ENCODE measurements at regions not wholly inside any gene's neighbourhood (a gene's known extent, or its start where the extent isn't known, plus 50 kb on each side); places are given as distances from the start of the nearest gene placed in this dataset.
"Not testable (repeated sequence)": the region's sequence is repeated elsewhere in the genome, so short reads cannot be mapped to it uniquely, and the experiment has no call there.

DNA sequence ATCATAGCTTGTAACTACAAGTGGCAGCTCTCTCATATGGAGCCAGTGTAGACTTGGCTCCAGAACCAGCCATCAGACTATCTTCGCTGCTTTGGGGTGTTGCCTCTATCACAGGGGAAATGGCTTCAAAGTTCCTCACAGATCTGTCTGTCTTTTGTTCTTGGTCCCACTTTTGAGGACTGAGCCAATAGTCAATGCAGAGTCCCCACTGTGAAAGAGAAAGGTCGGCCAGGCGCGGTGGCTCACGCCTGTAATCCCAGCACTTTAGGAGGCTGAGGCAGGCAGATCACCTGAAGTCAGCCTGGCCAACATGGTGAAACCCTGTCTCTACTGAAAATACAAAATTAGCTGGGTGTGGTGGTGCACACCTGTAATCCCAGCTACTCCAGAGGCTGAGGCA, 86.9 kb upstream of the FZD7 start:
- ATAC-seq; DNase-seq; H3K4me1 Mint-ChIP-seq; H3K36me3 Mint-ChIP-seq (ENCODE audit: low read depth); H3K9me3 Mint-ChIP-seq; H3K27me3 Mint-ChIP-seq; H3K4me3 Mint-ChIP-seq; H3K27ac Mint-ChIP-seq: not testable (repeated sequence)

DNA sequence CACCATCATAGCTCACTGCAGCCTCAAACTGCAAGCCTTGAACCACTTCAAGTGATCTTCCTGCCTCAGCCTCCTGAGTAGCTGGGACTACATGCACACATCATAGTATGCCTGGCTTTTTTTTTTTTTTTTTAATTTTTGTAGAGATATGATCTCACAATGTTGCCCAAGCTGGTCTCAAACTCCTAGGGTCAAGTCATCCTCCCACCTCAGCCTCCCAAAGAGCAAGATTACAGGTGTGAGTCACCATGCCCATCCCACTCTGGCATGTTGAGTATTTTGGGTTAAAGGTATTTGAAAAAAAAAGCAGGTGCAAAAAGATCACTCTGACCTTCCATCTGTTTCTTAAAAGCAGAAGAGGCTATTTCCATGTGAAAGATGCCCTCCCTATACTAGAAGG, 86.4 kb upstream of the FZD7 start:
- Mint-ChIP-seq H3K9me3 (no peaks in the 10 kb centered on the region), H3K27ac (no peak overlapping the region), H3K27me3 (peaks cover 3% of the 10 kb centered on the region), H3K4me3 (no peak overlapping the region), H3K36me3 (ENCODE audit: low read depth) (no peaks in the 10 kb centered on the region), H3K4me1 (no peaks in the 10 kb centered on the region)
- no peak for ATAC-seq
- no peak for DNase-seq

DNA sequence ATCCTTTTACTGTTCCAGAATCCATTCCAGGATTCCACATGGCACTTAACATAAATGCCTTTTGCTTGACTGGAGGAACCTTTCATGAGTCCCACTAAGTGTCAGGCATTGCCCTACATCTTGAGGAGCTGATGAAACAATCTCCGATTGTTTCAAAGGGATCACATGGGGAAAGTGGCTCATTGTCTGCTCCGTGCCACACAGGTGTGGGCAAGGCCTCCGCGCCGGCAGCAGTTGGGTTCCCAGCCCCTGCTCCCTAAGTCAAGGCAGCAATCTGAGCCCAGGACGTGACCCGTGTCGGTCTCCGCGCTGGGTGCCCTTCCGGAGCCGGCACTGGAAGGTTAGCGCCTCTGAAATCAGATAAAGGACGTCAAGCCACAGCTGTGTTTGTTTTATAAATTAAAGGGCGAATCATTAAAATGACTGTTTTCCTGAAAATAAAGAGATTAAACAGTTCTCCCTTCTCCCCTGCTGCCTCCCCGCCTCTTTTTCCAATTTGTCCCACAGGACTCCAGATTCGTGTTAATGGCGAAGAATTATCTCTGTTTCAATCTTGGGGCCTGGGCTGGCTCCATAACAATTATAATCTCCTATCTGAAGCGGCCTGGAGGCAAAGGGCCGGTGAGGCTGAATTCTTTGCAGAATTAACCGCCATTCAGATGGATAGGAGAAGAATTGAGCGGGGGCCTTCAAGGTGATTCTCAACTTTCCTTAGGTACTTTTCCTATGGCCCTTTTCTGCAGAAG, 84.3 kb upstream of the FZD7 start:
- Mint-ChIP-seq H3K27me3 (peaks cover 3% of the 10 kb centered on the region), H3K27ac (no peak overlapping the region), H3K4me3 (no peak overlapping the region), H3K36me3 (ENCODE audit: low read depth) (no peaks in the 10 kb centered on the region), H3K4me1 (no peaks in the 10 kb centered on the region), H3K9me3 (no peaks in the 10 kb centered on the region)
- ATAC-seq (no peak), DNase-seq (no peak)

DNA sequence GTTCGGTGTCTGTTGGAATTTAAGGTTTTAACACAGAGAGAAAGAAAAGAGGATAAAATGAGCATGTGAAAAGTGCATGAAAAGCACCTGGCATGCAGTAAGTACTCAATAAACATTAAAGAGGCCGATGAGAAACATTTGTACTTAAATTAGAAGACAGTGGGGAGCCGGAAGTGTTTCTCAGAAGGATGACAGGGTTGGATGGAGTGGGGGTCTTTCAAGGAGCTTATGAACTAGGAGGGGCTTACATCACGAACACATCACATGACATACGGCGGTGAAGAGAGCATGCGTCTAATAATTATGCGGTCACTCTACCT, 83.8 kb upstream of the FZD7 start:
- Mint-ChIP-seq H3K4me3 (no peak overlapping the region), H3K27me3 (peaks cover 5% of the 10 kb centered on the region), H3K36me3 (ENCODE audit: low read depth) (no peaks in the 10 kb centered on the region), H3K27ac (no peak overlapping the region), H3K4me1 (no peaks in the 10 kb centered on the region), H3K9me3 (no peaks in the 10 kb centered on the region)
- DNase-seq: no peak
- no peak for ATAC-seq

DNA sequence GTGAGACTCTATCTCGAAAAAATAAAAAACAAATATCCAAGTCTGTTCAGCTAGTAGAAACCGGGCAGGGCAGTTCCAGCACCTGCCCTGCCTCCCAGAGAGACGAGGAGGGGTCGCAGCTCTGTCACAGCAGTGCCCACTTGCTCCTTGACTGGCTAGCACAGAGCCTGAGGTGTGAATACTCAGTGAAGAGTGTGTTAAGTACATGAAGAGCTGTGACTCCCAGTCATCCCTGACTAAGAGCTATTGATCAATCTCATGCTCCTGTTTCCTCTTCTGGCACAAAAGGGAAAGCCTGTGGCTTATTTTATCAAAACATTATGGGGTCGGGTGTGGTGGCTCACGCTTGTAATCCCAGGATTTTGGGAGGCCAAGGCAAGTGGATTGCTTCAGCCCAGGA, 83.0 kb upstream of the FZD7 start:
- no peak overlapping the region for H3K4me3 Mint-ChIP-seq
- no peaks in the 10 kb centered on the region for H3K9me3 Mint-ChIP-seq
- no peak for DNase-seq
- ATAC-seq: no peak
- H3K27me3 Mint-ChIP-seq: peaks cover 8% of the 10 kb centered on the region
- H3K4me1 Mint-ChIP-seq: no peaks in the 10 kb centered on the region
- no peak overlapping the region for H3K27ac Mint-ChIP-seq
- H3K36me3 Mint-ChIP-seq (ENCODE audit: low read depth): no peaks in the 10 kb centered on the region

DNA sequence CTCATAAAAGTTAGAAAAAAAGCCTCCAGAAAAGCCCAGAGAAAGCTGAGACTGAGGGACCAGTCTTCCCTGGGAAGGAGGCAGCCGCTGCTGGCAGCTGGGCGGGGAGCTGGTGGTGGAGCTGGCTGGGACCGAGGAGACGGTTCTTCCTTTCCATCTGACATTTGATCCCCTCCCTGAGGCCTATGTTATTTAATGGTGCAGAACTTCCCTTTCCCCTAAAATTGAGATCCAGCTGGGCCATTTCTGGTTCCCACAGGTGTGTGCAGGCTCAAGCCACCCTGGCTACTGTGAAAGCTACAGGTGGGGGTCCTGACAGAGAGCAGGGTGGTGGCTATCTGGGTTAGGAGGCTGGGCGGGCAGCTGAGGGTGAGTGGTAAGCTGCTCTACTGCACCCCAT, 81.5 kb upstream of the FZD7 start:
- no peak for ATAC-seq
- H3K4me1 Mint-ChIP-seq: no peaks in the 10 kb centered on the region
- no peak for DNase-seq
- no peaks in the 10 kb centered on the region for H3K9me3 Mint-ChIP-seq
- peaks cover 11% of the 10 kb centered on the region for H3K27me3 Mint-ChIP-seq
- H3K4me3 Mint-ChIP-seq: no peak overlapping the region
- no peak overlapping the region for H3K27ac Mint-ChIP-seq
- no peaks in the 10 kb centered on the region for H3K36me3 Mint-ChIP-seq (ENCODE audit: low read depth)

DNA sequence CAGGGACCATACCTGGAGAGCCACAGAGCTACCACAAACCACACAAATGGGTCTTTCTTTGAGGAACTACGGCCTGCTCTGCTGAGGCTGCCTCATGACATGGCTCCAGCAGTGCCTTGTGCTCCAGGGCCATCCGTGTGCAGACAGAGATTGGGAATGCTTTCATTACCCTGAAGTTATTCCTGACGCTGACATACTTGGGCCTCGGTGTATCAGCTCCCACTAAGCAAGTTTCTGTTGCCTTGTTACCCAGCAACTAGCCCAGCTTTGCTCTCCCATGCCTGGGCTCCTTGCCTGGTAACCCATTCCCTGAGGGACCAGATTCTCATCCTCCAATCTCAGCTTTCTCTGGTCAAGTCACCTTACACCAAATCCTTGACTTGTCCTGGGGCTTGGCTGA, 80.3 kb upstream of the FZD7 start:
- DNase-seq (no peak), ATAC-seq (no peak)
- Mint-ChIP-seq H3K36me3 (ENCODE audit: low read depth) (no peaks in the 10 kb centered on the region), H3K27me3 (peaks cover 8% of the 10 kb centered on the region), H3K4me1 (no peaks in the 10 kb centered on the region), H3K4me3 (no peak overlapping the region), H3K9me3 (no peaks in the 10 kb centered on the region), H3K27ac (no peak overlapping the region)

DNA sequence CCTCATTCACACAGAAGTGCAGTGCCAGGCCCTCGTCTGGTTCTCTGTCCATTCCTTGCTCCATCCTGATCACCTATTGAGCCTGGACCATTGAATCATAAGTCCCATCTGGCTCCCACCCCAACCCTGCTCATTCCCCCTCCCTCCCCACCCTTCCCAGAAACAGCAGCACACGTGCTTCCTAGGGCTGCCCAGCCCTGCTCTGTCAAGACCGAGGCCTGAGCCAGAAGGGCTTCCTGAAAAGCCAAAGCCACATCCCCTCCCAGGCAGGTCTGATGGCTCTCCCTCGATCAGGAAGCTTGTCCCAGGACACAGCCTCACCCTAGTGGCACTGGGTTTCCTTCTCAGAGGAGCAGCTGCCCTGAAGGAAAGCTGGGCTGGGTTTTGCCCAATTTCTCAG, 79.8 kb upstream of the FZD7 start:
- Mint-ChIP-seq H3K27ac (no peak overlapping the region), H3K9me3 (no peaks in the 10 kb centered on the region), H3K27me3 (peaks cover 8% of the 10 kb centered on the region), H3K4me1 (no peaks in the 10 kb centered on the region), H3K36me3 (ENCODE audit: low read depth) (no peaks in the 10 kb centered on the region), H3K4me3 (no peak overlapping the region)
- ATAC-seq (no peak), DNase-seq (no peak)

DNA sequence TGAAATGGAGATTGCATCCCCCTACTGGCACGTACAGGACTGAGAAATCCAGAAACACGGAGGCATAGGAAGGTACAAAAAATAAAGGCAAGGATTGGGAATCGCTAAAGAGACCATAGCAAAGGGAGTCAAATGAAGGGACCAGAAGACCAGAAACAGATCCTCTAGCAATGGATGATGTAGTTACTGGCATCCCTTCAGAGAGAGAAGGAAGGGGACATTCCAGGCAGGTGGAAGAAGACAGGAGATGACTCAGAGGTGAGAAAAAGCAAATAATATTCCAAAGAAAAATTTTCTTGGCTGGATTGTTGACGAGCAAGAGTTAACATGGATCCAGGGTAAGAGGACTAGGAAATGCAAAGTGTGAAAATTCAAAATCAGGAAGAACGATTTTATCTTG, 78.4 kb upstream of the FZD7 start:
- Mint-ChIP-seq H3K27ac (no peak overlapping the region), H3K4me1 (no peaks in the 10 kb centered on the region), H3K9me3 (no peaks in the 10 kb centered on the region), H3K27me3 (peaks cover 8% of the 10 kb centered on the region), H3K36me3 (ENCODE audit: low read depth) (no peaks in the 10 kb centered on the region), H3K4me3 (no peak overlapping the region)
- ATAC-seq: no peak
- no peak for DNase-seq

DNA sequence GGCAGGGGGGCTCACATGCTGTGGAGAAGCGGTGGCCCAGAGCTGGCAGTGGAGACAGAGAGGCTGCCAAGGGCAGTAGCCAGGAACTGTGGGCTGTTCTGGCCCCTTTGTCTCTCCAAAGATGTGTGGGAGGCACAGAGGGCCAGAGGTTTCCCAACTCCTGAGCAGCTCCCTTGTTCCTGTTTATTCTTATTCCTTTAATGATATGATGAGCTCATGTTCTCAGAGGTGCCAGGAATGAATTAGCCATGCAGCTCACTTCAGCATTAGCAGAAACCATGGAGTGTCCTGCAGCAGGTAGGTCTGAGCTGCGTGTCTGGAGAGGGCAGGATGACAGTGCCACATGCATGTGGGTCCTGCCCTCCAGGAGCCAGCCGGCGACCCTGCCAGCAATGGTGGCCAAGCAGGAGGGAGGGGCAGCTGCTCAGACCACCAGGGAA, 77.9 kb upstream of the FZD7 start:
- Mint-ChIP-seq H3K9me3 (no peaks in the 10 kb centered on the region), H3K4me3 (no peak overlapping the region), H3K27me3 (peaks cover 8% of the 10 kb centered on the region), H3K36me3 (ENCODE audit: low read depth) (no peaks in the 10 kb centered on the region), H3K4me1 (no peaks in the 10 kb centered on the region), H3K27ac (no peak overlapping the region)
- DNase-seq (no peak), ATAC-seq (no peak)

DNA sequence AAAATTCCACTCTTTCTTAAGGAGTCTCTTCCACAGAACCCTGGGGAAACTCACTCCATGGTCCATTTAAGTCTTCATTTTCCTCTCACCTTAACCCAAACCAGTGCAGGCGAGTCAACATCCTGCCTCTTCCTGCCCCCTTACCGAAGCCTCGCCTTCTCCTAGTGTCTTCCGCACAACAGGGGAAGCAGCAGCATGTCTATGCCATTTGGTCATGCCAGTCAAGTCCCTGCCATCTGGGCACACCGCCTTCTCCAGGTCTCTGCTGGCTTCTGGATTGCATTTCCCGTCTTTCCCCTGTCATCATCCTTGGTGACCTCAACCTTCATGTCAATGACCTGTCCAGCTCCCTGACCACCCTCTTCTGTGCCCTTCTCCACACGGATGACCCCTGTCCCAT, 77.3 kb upstream of the FZD7 start:
- peaks cover 8% of the 10 kb centered on the region for H3K27me3 Mint-ChIP-seq
- H3K4me1 Mint-ChIP-seq: peaks cover under 1% of the 10 kb centered on the region
- DNase-seq: no peak
- ATAC-seq: no peak
- no peak overlapping the region for H3K4me3 Mint-ChIP-seq
- H3K36me3 Mint-ChIP-seq (ENCODE audit: low read depth): no peaks in the 10 kb centered on the region
- no peaks in the 10 kb centered on the region for H3K9me3 Mint-ChIP-seq
- H3K27ac Mint-ChIP-seq: no peak overlapping the region

DNA sequence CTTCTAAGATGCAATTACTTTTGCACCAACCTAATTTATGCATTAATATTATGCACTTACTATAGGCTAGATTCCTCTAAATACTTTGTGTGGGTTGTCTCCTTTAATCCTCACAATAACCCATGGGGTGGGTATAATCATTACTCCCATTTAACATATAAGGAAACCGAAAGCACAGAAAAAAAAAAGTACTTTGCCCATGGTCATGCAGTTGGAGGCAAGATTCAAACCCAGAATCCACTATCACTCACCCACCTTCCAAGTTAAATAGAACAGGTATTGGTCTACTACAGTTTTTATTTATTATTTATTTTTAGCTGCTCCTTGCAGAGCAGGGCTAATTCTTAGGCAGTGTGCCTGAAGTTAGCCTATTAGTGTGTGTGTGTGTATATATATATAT, 76.6 kb upstream of the FZD7 start:
- peaks cover 2% of the 10 kb centered on the region for H3K4me1 Mint-ChIP-seq
- H3K27ac Mint-ChIP-seq: no peak overlapping the region
- peaks cover 8% of the 10 kb centered on the region for H3K27me3 Mint-ChIP-seq
- no peak overlapping the region for H3K4me3 Mint-ChIP-seq
- no peaks in the 10 kb centered on the region for H3K36me3 Mint-ChIP-seq (ENCODE audit: low read depth)
- DNase-seq: no peak
- no peak for ATAC-seq
- no peaks in the 10 kb centered on the region for H3K9me3 Mint-ChIP-seq

DNA sequence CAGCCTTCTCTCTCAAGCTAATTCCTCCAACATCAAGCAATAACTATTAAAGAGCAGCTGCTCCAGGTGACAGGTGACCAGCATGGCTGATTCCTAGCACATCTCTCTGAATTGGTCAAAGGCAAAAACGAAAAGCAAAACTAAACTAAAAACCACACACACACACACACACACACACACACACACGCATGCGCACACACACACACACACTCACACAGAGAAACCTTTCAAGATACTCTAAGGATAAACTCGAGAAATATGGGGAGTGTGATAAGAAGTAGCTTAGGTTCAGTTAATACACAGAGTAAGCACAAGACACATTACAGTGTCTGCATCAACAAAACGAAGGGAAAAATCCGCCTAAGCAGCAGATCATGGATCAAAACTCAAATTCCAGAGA, 74.5 kb upstream of the FZD7 start:
- H3K36me3 Mint-ChIP-seq (ENCODE audit: low read depth): no peaks in the 10 kb centered on the region
- no peak for ATAC-seq
- H3K27ac Mint-ChIP-seq: no peak overlapping the region
- H3K4me3 Mint-ChIP-seq: no peak overlapping the region
- H3K4me1 Mint-ChIP-seq: peaks cover 2% of the 10 kb centered on the region
- no peaks in the 10 kb centered on the region for H3K9me3 Mint-ChIP-seq
- peaks cover 8% of the 10 kb centered on the region for H3K27me3 Mint-ChIP-seq
- no peak for DNase-seq

DNA sequence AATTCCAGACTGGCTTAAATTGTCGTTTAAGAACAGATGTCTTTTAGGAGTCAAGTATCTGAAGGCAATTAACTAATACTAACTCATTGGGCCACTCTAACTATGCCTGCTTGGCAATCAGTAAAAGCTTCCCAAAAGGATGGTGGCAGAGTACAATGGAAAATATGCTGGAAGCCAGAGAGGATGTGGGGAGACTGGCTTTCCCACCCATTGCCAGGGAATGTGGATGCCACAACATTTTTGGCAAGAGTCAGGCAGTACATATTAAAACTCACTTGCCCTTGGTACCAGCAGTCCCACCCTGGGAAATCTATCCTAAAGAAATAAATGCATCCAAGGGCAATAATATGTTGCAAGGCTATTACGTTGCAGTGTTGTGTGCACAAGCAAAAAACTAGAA, 74.0 kb upstream of the FZD7 start:
- ATAC-seq: no peak
- Mint-ChIP-seq H3K36me3 (ENCODE audit: low read depth) (no peaks in the 10 kb centered on the region), H3K27me3 (peaks cover 6% of the 10 kb centered on the region), H3K4me1 (peaks cover 5% of the 10 kb centered on the region), H3K9me3 (no peaks in the 10 kb centered on the region), H3K27ac (no peak overlapping the region), H3K4me3 (no peak overlapping the region)
- no peak for DNase-seq

DNA sequence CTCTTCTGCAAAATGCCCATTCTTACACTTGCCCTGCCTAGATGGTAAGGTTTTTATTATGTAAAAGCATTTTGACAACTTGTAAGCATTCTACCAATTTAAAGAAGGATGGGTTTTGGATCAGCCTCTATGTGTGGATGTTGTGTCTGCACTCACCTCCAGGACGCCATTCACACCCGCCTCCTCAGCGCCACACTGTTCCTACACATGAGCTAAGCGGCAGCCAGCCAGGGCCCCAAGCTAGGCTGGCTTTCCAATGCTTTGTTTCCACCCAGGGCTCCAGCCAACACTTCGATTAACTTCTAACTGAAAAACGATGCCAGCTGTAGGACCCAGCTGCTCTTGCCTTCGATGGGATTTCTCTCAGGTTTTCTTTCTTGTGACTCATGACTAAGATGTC, 73.3 kb upstream of the FZD7 start:
- Mint-ChIP-seq H3K4me1 (peaks cover 8% of the 10 kb centered on the region), H3K9me3 (no peaks in the 10 kb centered on the region), H3K36me3 (ENCODE audit: low read depth) (no peaks in the 10 kb centered on the region), H3K4me3 (no peak overlapping the region), H3K27me3 (peaks cover 3% of the 10 kb centered on the region), H3K27ac (no peak overlapping the region)
- ATAC-seq (no peak), DNase-seq (no peak)

DNA sequence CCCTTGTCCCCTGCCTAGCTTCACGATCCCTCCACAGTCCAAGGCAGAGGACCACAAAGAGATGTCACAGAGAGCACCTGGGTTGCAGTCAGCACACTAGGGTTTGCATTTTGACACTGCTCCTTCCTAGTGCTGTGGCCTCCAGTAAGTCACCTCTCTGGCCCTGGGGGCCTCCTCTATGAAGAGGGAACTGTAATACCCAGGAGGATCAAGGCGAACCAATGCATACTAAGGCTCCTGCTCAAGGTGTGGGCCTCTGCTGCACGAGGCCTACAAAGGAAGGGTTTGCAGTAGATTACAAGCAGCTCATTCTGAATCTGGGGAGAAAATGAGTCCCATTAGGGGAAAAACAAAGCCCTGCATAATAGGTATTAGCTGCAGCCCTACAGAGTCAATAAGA, 72.3 kb upstream of the FZD7 start:
- ATAC-seq (no peak), DNase-seq (no peak)
- Mint-ChIP-seq H3K4me1 (peaks cover 8% of the 10 kb centered on the region), H3K27me3 (peaks cover 3% of the 10 kb centered on the region), H3K27ac (no peak overlapping the region), H3K36me3 (ENCODE audit: low read depth) (no peaks in the 10 kb centered on the region), H3K9me3 (no peaks in the 10 kb centered on the region), H3K4me3 (no peak overlapping the region)

All from activated naive CD8-positive, alpha-beta T cell treated with anti-CD3 and anti-CD28 coated beads, Interleukin-2, amount 50 U/mL, for 24 hours (primary cell).